ENCODE measurements at regions not wholly inside any gene's neighbourhood (a gene's known extent, or its start where the extent isn't known, plus 50 kb on each side); places are given as distances from the start of the nearest gene placed in this dataset.

DNA sequence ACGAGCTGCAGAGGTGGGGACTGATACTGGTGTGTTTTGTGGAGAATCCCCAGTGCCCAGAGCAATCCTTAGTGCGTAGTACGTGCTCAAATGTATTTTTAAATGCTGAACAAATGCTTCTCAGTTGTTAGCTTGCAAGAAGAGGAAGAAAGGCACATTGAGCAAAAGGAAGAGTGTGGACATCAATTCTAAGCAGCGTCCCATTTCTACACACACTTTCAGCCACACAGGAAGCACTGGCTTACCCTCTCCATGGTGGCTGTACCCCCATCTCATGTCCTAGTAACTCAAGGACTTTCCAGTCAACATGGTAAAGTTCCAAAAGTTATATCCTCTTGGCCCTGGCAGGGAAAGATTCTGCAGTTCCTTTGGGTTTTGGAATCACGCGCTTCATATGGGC, 98.8 kb upstream of the NXT1 start:
- Histone ChIP-seq H3K36me3 (ENCODE audit: insufficient read depth, low read length) (no peaks in the 10 kb centered on the region), H3K27ac (no peak overlapping the region), H3K4me3 (no peak overlapping the region), H3K9me3 (ENCODE audit: low read depth, low read length) (no peaks in the 10 kb centered on the region), H3K9ac (ENCODE audit: insufficient read length) (no peak overlapping the region)
- DNase-seq (ENCODE audit: low read depth, low spot score), result no peak
- TF ChIP-seq FOXP2 (optimal IDR thresholded peaks at IDR 0.05; ENCODE audit: control extremely low read depth, extremely low read length, insufficient read depth) (no peak), POLR2AphosphoS5 (IDR thresholded peaks at IDR 0.05; ENCODE audit: borderline replicate concordance, low read depth, low read length) (no peak)

- H3K27ac ChIP-seq, result no peak overlapping the region
- H3K4me3 ChIP-seq, result no peak overlapping the region
- H3K9me3 ChIP-seq (ENCODE audit: low read depth, low read length), result no peaks in the 10 kb centered on the region
- no peak overlapping the region for H3K9ac ChIP-seq (ENCODE audit: insufficient read length)
- no peaks in the 10 kb centered on the region for H3K36me3 ChIP-seq (ENCODE audit: insufficient read depth, low read length)
- no peak for TF ChIP-seq FOXP2 (optimal IDR thresholded peaks at IDR 0.05; ENCODE audit: control extremely low read depth, extremely low read length, insufficient read depth)
- no peak for TF ChIP-seq POLR2AphosphoS5 (IDR thresholded peaks at IDR 0.05; ENCODE audit: borderline replicate concordance, low read depth, low read length)
- TF ChIP-seq EZH2 (IDR thresholded peaks at IDR 0.05), result no peak
- no peak for DNase-seq (ENCODE audit: low read depth, low spot score)
Observed at GRCh38 chr20:23249541-23249940, 101.0 kb upstream of the NXT1 start.

DNA sequence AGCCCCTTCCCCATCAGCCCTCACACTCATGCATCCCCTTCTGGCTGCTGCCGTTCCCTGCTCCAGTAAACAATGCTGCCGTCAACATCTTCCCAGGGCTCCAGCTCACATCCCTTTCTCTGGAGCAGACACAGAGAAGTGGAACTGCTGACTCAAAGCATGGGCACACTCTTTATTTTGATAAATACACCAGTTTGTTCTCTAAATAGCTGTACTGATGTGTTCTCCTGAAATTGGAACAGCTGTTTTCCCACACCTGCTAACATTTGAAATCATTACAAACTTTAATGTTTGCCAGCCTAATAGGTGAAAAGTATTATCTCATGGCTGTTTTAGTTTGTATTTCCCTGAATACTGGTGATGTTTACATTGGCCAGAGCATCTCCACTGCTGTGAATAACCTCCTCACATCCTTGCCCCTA, 102.1 kb upstream of the NXT1 start:
- Histone ChIP-seq H3K27ac (no peak overlapping the region), H3K4me3 (no peak overlapping the region), H3K9me3 (ENCODE audit: low read depth, low read length) (no peaks in the 10 kb centered on the region), H3K9ac (ENCODE audit: insufficient read length) (no peak overlapping the region), H3K36me3 (ENCODE audit: insufficient read depth, low read length) (no peaks in the 10 kb centered on the region)
- no peak for DNase-seq (ENCODE audit: low read depth, low spot score)
- no peak for TF ChIP-seq FOXP2 (optimal IDR thresholded peaks at IDR 0.05; ENCODE audit: control extremely low read depth, extremely low read length, insufficient read depth)

- DNase-seq (ENCODE audit: low read depth, low spot score), result no peak
- H3K36me3 ChIP-seq (ENCODE audit: insufficient read depth, low read length), result no peaks in the 10 kb centered on the region
- no peak overlapping the region for H3K27ac ChIP-seq
- no peaks in the 10 kb centered on the region for H3K9me3 ChIP-seq (ENCODE audit: low read depth, low read length)
- H3K9ac ChIP-seq (ENCODE audit: insufficient read length), result no peak overlapping the region
- H3K4me3 ChIP-seq, result no peak overlapping the region
- no peak for TF ChIP-seq EZH2 (IDR thresholded peaks at IDR 0.05)
- no peak for TF ChIP-seq FOXP2 (optimal IDR thresholded peaks at IDR 0.05; ENCODE audit: control extremely low read depth, extremely low read length, insufficient read depth)
- TF ChIP-seq POLR2AphosphoS5 (IDR thresholded peaks at IDR 0.05; ENCODE audit: borderline replicate concordance, low read depth, low read length), result no peak
Observed at GRCh38 chr20:23246717-23247664, 103.6 kb upstream of the NXT1 start.

DNA sequence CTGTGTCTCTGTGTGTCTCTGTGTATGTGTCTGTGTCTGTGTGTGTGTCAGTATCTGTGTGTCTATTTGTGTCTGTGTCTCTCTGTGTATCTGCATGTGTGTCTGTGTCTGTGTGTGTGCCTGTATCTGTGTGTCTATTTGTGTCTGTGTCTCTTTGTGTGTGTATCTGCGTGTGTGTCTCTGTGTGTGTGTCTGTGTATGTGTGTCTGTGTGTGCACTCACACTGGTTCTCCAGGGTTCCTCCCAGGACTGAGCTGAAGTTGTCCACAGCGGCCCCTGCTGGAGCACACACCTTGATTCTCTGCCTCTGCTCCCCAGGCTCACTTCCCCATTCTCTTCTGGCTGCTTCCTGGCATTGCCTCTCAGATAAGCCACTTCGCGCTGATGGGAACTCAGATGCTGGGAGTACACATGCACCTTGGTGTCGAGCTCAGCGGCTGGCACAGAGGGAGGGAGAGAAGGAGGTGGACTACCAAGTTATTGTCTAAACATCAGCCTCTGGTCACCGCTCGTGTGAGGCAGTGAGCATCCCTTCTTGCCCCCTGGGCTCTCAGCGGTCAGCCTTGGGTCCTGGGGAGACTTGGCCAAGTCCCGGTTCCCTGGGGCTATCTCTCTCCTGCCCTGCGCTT, 104.9 kb upstream of the NXT1 start:
- Histone ChIP-seq H3K27ac (no peak overlapping the region), H3K4me3 (no peak overlapping the region), H3K9ac (ENCODE audit: insufficient read length) (no peak overlapping the region), H3K9me3 (ENCODE audit: low read depth, low read length) (no peaks in the 10 kb centered on the region), H3K36me3 (ENCODE audit: insufficient read depth, low read length) (no peaks in the 10 kb centered on the region)
- DNase-seq (ENCODE audit: low read depth, low spot score), result no peak
- no peak for TF ChIP-seq POLR2AphosphoS5 (IDR thresholded peaks at IDR 0.05; ENCODE audit: borderline replicate concordance, low read depth, low read length)
- no peak for TF ChIP-seq FOXP2 (optimal IDR thresholded peaks at IDR 0.05; ENCODE audit: control extremely low read depth, extremely low read length, insufficient read depth)
- no peak for TF ChIP-seq EZH2 (IDR thresholded peaks at IDR 0.05)

- H3K27ac ChIP-seq, result no peak overlapping the region
- no peaks in the 10 kb centered on the region for H3K36me3 ChIP-seq (ENCODE audit: insufficient read depth, low read length)
- no peaks in the 10 kb centered on the region for H3K9me3 ChIP-seq (ENCODE audit: low read depth, low read length)
- DNase-seq (ENCODE audit: low read depth, low spot score), result no peak
- no peak overlapping the region for H3K9ac ChIP-seq (ENCODE audit: insufficient read length)
- TF ChIP-seq EZH2 (IDR thresholded peaks at IDR 0.05) (no peak), POLR2AphosphoS5 (IDR thresholded peaks at IDR 0.05; ENCODE audit: borderline replicate concordance, low read depth, low read length) (no peak), FOXP2 (optimal IDR thresholded peaks at IDR 0.05; ENCODE audit: control extremely low read depth, extremely low read length, insufficient read depth) (no peak)
- no peak overlapping the region for H3K4me3 ChIP-seq
Observed at GRCh38 chr20:23244916-23245552, 105.6 kb upstream of the NXT1 start.

- DNase-seq (ENCODE audit: low read depth, low spot score), result no peak
- no peaks in the 10 kb centered on the region for H3K36me3 ChIP-seq (ENCODE audit: insufficient read depth, low read length)
- H3K9me3 ChIP-seq (ENCODE audit: low read depth, low read length), result no peaks in the 10 kb centered on the region
- no peak overlapping the region for H3K4me3 ChIP-seq
- no peak overlapping the region for H3K27ac ChIP-seq
- H3K9ac ChIP-seq (ENCODE audit: insufficient read length), result no peak overlapping the region
- no peak for TF ChIP-seq POLR2AphosphoS5 (IDR thresholded peaks at IDR 0.05; ENCODE audit: borderline replicate concordance, low read depth, low read length)
- no peak for TF ChIP-seq FOXP2 (optimal IDR thresholded peaks at IDR 0.05; ENCODE audit: control extremely low read depth, extremely low read length, insufficient read depth)
Observed at GRCh38 chr20:23244156-23244915, 106.3 kb upstream of the NXT1 start.

DNA sequence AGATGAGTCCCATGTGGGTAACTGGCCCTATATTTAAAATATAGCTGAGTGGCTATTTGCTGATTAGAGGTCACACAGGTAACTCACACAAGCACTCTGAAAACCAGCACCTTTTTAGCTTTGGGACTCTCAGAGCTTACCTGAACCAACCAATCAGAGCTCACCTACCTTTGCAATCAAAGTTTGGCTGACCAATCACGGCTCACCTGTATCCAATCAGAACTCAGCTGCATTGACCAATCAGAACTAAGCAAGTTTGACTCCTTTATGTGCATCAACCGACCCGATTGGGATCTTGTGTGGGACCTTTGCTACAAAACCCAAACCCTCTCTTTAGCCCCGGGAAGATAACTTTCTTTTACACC, 106.8 kb upstream of the NXT1 start:
- TF ChIP-seq FOXP2 (optimal IDR thresholded peaks at IDR 0.05; ENCODE audit: control extremely low read depth, extremely low read length, insufficient read depth) (no peak), EZH2 (IDR thresholded peaks at IDR 0.05) (no peak), POLR2AphosphoS5 (IDR thresholded peaks at IDR 0.05; ENCODE audit: borderline replicate concordance, low read depth, low read length) (no peak)
- H3K27ac ChIP-seq, result no peak overlapping the region
- H3K36me3 ChIP-seq (ENCODE audit: insufficient read depth, low read length), result no peaks in the 10 kb centered on the region
- no peak overlapping the region for H3K9ac ChIP-seq (ENCODE audit: insufficient read length)
- no peak overlapping the region for H3K4me3 ChIP-seq
- no peaks in the 10 kb centered on the region for H3K9me3 ChIP-seq (ENCODE audit: low read depth, low read length)
- no peak for DNase-seq (ENCODE audit: low read depth, low spot score)

Measured in SK-N-MC (cell line).